HG02623 (cell line): ENCODE measurements at regions not wholly inside any gene's neighbourhood (a gene's known extent, or its start where the extent isn't known, plus 50 kb on each side); places are given as distances from the start of the nearest gene placed in this dataset.
A peak's percentile ranks its signal among the peaks of the same experiment; 100 is the strongest.
"Not testable (repeated sequence)": the region's sequence is repeated elsewhere in the genome, so short reads cannot be mapped to it uniquely, and the experiment has no call there.

Experiments
- ATAC-seq: cut with Tn5 transposase; IDR thresholded peaks from one replicate; pipeline ENCODE4 v1.9.1; 2021; ENCODE audit warnings: moderate library complexity; ENCODE audit not compliant: unreplicated experiment

GRCh38 chr9:61817127-61817705, 627.4 kb downstream of the SPATA31A7 start:
- not testable (repeated sequence) for ATAC-seq

- peak; percentile 65 for ATAC-seq
These were observed 663.9 kb downstream of the SPATA31A7 start for GRCh38 chr9:61853624-61854259.

- ATAC-seq: not testable (repeated sequence)
These were observed 664.4 kb downstream of the SPATA31A7 start for GRCh38 chr9:61854260-61854640.

GRCh38 chr9:61856283-61856682, 666.4 kb downstream of the SPATA31A7 start:
- ATAC-seq: peak; percentile 73

GRCh38 chr9:61856858-61857453, 667.1 kb downstream of the SPATA31A7 start:
- ATAC-seq: not testable (repeated sequence)

- peak; percentile 79 for ATAC-seq
These were observed 668.0 kb downstream of the SPATA31A7 start for GRCh38 chr9:61857709-61858351.

GRCh38 chr9:61862431-61862971, 672.7 kb downstream of the SPATA31A7 start:
- not testable (repeated sequence) for ATAC-seq

- ATAC-seq: not testable (repeated sequence)
These were observed 674.6 kb downstream of the SPATA31A7 start for GRCh38 chr9:61864463-61864862.

- ATAC-seq: not testable (repeated sequence)
These were observed 679.1 kb downstream of the SPATA31A7 start for GRCh38 chr9:61868965-61869364.

- not testable (repeated sequence) for ATAC-seq
These were observed 682.5 kb downstream of the SPATA31A7 start for GRCh38 chr9:61872329-61872728.
